ENCODE measurements at regions not wholly inside any gene's neighbourhood (a gene's known extent, or its start where the extent isn't known, plus 50 kb on each side); places are given as distances from the start of the nearest gene placed in this dataset.

DNA sequence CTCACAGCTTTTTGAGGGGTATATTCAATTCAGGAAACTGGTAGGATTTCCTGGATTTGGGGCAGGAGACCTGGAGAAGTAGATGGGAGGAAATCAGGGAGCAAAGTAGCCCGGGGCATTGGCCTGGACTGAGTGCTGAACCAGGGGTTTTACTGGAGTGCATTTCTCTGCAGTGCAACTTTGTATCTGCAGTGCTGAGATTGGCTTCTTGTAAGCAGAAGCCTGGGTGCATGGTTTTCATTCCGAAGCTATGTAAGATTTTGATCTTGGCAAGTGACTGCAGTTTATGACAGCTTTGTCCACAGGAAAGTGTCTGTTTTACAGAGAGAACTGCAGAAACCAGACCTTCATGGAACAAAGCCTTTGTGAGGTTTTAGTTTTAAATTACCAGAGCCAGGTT is 158.3 kb downstream of the SPCS3 start:
- CTCF ChIA-PET: interaction anchor here (0.8 kb wide), 1 partner anchor 84 kb away, joined by 3 read pairs; no protein-coding TSS in a partner anchor
- H3K9me3 ChIP-seq (ENCODE audit: control insufficient read depth, insufficient read depth, low read length): no peaks in the 10 kb centered on the region
- DNase-seq (ENCODE audit: low read depth, low spot score): no peak
- POLR2A ChIA-PET: no interaction called here
- no peak overlapping the region for H3K27ac ChIP-seq (ENCODE audit: low read depth, low read length)
- H3K4me3 ChIP-seq (ENCODE audit: low read depth, low read length): no peak overlapping the region
- TF ChIP-seq, protein P1, sequence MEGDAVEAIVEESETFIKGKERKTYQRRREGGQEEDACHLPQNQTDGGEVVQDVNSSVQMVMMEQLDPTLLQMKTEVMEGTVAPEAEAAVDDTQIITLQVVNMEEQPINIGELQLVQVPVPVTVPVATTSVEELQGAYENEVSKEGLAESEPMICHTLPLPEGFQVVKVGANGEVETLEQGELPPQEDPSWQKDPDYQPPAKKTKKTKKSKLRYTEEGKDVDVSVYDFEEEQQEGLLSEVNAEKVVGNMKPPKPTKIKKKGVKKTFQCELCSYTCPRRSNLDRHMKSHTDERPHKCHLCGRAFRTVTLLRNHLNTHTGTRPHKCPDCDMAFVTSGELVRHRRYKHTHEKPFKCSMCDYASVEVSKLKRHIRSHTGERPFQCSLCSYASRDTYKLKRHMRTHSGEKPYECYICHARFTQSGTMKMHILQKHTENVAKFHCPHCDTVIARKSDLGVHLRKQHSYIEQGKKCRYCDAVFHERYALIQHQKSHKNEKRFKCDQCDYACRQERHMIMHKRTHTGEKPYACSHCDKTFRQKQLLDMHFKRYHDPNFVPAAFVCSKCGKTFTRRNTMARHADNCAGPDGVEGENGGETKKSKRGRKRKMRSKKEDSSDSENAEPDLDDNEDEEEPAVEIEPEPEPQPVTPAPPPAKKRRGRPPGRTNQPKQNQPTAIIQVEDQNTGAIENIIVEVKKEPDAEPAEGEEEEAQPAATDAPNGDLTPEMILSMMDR (IDR thresholded peaks at IDR 0.05; ENCODE audit: low read depth, low read length): no peak
- no peaks in the 10 kb centered on the region for H3K27me3 ChIP-seq (ENCODE audit: control insufficient read depth, insufficient read depth, low read length)

DNA sequence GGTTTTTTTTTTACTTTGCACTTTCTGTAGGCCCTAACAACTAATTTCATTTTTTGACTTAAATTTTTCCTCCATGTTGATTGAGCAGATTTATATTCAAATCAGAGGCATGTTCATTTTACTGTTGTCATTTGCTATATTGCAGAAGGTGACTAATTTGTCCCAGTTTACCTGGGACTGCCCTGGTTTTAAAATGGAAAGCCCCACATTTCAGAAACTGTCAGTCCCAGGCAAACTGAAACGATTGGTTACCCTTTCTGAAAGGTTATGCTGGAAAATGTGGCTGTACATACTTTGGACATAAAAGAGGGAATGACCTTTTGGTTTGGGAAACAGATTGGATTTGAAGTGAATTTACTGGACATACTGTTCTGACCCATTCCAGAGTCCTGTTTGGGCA is 160.0 kb downstream of the SPCS3 start:
- ChIA-PET POLR2A (no interaction called here), CTCF (no interaction called here)
- Histone ChIP-seq H3K27me3 (ENCODE audit: control insufficient read depth, insufficient read depth, low read length) (no peaks in the 10 kb centered on the region), H3K9me3 (ENCODE audit: control insufficient read depth, insufficient read depth, low read length) (no peaks in the 10 kb centered on the region), H3K4me3 (ENCODE audit: low read depth, low read length) (no peak overlapping the region), H3K27ac (ENCODE audit: low read depth, low read length) (no peak overlapping the region)
- DNase-seq (ENCODE audit: low read depth, low spot score): no peak
- TF ChIP-seq, protein P1 (IDR thresholded peaks at IDR 0.05; ENCODE audit: low read depth, low read length): no peak

DNA sequence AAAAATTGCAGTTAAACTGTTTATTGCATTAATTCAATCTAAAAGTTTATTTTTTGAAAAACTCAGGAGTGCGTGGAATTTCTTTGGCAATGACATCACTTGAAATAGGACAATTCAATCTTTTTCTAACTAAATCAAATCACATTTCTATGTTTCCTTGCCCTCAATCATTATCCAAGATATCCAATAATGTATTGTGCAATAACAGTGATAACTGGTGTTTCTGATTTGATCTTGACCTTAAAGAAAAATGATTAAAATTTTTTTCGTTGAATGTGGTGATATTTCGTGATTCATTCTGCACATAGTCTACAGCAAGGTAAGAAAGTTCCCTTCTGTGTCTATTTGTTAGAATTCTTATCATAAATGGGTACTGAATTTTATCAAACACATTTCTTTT is 163.2 kb downstream of the SPCS3 start:
- Histone ChIP-seq H3K27ac (ENCODE audit: low read depth, low read length) (no peak overlapping the region), H3K27me3 (ENCODE audit: control insufficient read depth, insufficient read depth, low read length) (no peaks in the 10 kb centered on the region), H3K4me3 (ENCODE audit: low read depth, low read length) (no peak overlapping the region), H3K9me3 (ENCODE audit: control insufficient read depth, insufficient read depth, low read length) (no peaks in the 10 kb centered on the region)
- ChIA-PET POLR2A (no interaction called here), CTCF (no interaction called here)
- DNase-seq (ENCODE audit: low read depth, low spot score): no peak
- TF ChIP-seq, protein P1 (IDR thresholded peaks at IDR 0.05; ENCODE audit: low read depth, low read length): no peak

- ChIA-PET CTCF (no interaction called here), POLR2A (no interaction called here)
- no peak overlapping the region for H3K27ac ChIP-seq (ENCODE audit: low read depth, low read length)
- H3K4me3 ChIP-seq (ENCODE audit: low read depth, low read length): no peak overlapping the region
- TF ChIP-seq, protein P1 (IDR thresholded peaks at IDR 0.05; ENCODE audit: low read depth, low read length): no peak
- no peaks in the 10 kb centered on the region for H3K9me3 ChIP-seq (ENCODE audit: control insufficient read depth, insufficient read depth, low read length)
- no peak for DNase-seq (ENCODE audit: low read depth, low spot score)
- H3K27me3 ChIP-seq (ENCODE audit: control insufficient read depth, insufficient read depth, low read length): no peaks in the 10 kb centered on the region
These were observed 164.7 kb downstream of the SPCS3 start for GRCh38 chr4:176484301-176484984.

- TF ChIP-seq, protein P1 (IDR thresholded peaks at IDR 0.05; ENCODE audit: low read depth, low read length): no peak
- Histone ChIP-seq H3K27me3 (ENCODE audit: control insufficient read depth, insufficient read depth, low read length) (no peaks in the 10 kb centered on the region), H3K9me3 (ENCODE audit: control insufficient read depth, insufficient read depth, low read length) (no peaks in the 10 kb centered on the region), H3K4me3 (ENCODE audit: low read depth, low read length) (no peak overlapping the region), H3K27ac (ENCODE audit: low read depth, low read length) (no peak overlapping the region)
- ChIA-PET CTCF (no interaction called here), POLR2A (no interaction called here)
- DNase-seq (ENCODE audit: low read depth, low spot score): no peak
These were observed 169.2 kb downstream of the SPCS3 start for GRCh38 chr4:176489001-176489400.

All from AG04450 (cell line).